Cardiac fibroblast (primary cell): ENCODE measurements at regions not wholly inside any gene's neighbourhood (a gene's known extent, or its start where the extent isn't known, plus 50 kb on each side); places are given as distances from the start of the nearest gene placed in this dataset.
"Not testable (repeated sequence)": the region's sequence is repeated elsewhere in the genome, so short reads cannot be mapped to it uniquely, and the experiment has no call there.

Experiments used
- DNase-seq, 2 donors: peaks; one replicate each; pipeline versions ENCODE4 v3.0.0 to v3.0.0-alpha.2; 2010; ENCODE audit warnings: low read depth in 2 of 2
- H3K4me3 ChIP-seq, 2 donors: replicated peaks in 1 of 2; 1 replicate in 1 of 2; 2 replicates in 1 of 2; pipeline ENCODE4 v1.5.1; 2011; ENCODE audit warnings: low read depth in 2 of 2, low read length in 2 of 2, mild to moderate bottlenecking in 2 of 2, moderate library complexity in 1 of 2
- CTCF ChIP-seq: IDR thresholded peaks from one replicate; pipeline ENCODE4 v1.5.1; 2011; ENCODE audit warnings: low read depth, mild to moderate bottlenecking, low read length, inconsistent platforms

- DNase-seq: peak in 1 of 2 donors; percentile 48
- no peak overlapping the region for H3K4me3 ChIP-seq
- TF ChIP-seq CTCF: no peak
These were observed 430.8 kb upstream of the C1orf87 start for GRCh38 chr1:60504206-60504840.

GRCh38 chr1:60503266-60503925, 429.8 kb upstream of the C1orf87 start:
- H3K4me3 ChIP-seq: no peak overlapping the region
- DNase-seq: no peak
- no peak for TF ChIP-seq CTCF

- no peak for TF ChIP-seq CTCF
- DNase-seq: no peak
- H3K4me3 ChIP-seq: no peak overlapping the region
These were observed 428.9 kb upstream of the C1orf87 start for GRCh38 chr1:60502506-60502905.

- not testable (repeated sequence) for DNase-seq, H3K4me3 ChIP-seq
These were observed 416.4 kb upstream of the C1orf87 start for GRCh38 chr1:60489916-60490480.

GRCh38 chr1:60488847-60489246, 415.3 kb upstream of the C1orf87 start:
- peak; percentile 20 to 46 for DNase-seq
- H3K4me3 ChIP-seq: no peak overlapping the region
- no peak for TF ChIP-seq CTCF

- TF ChIP-seq CTCF: no peak
- DNase-seq: no peak
These were observed 414.2 kb upstream of the C1orf87 start for GRCh38 chr1:60487565-60488345.

GRCh38 chr1:60483509-60483908, 409.9 kb upstream of the C1orf87 start:
- TF ChIP-seq CTCF: no peak
- no peak for DNase-seq
- H3K4me3 ChIP-seq: no peak overlapping the region

More at GRCh38 chr1:60487565-60488345, 414.2 kb upstream of the C1orf87 start:
- no peak overlapping the region for H3K4me3 ChIP-seq
